ENCODE measurements at regions not wholly inside any gene's neighbourhood (a gene's known extent, or its start where the extent isn't known, plus 50 kb on each side); places are given as distances from the start of the nearest gene placed in this dataset.

DNA sequence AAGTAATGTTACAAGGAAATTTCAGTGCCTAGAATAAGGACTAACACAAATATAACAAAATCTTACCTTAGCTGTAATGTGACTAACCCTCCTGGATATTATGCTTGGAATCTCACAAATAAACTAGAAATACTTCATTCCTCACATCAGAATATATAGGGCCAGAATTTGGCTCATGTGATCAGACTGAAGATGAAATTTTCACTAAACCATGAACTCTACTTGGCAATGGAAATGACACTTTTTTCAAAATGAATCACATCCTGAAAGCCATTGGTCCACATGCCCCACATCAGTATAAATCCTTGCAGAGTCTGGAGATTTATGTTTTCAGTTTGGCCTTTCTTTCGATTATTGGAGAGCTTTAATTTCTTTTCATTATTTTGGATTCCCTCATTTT lies 227.8 kb downstream of the NRIP1 start:
- H3K27me3 ChIP-seq: no peaks in the 10 kb centered on the region
- H3K4me1 ChIP-seq: no peaks in the 10 kb centered on the region
- intact Hi-C loops (cut with DNase I): no loop called here
- H3K36me3 ChIP-seq: no peaks in the 10 kb centered on the region
- H3K9me3 ChIP-seq: no peaks in the 10 kb centered on the region
- no peak for DNase-seq
- no peak overlapping the region for H3K27ac ChIP-seq
- H3K4me3 ChIP-seq: no peak overlapping the region
- TF ChIP-seq CTCF (IDR thresholded peaks at IDR 0.05) (no peak), POLR2A (IDR thresholded peaks at IDR 0.05) (no peak)
- WGBS, 2 donors: 62 to 75% methylated on average over 1 of the region's 1 CpG

- H3K4me1 ChIP-seq: no peaks in the 10 kb centered on the region
- TF ChIP-seq CTCF (IDR thresholded peaks at IDR 0.05): no peak
- no peak for TF ChIP-seq POLR2A (IDR thresholded peaks at IDR 0.05)
- WGBS, 2 donors: 40 to 89% methylated on average over 1 of the region's 1 CpG
- H3K27me3 ChIP-seq: no peaks in the 10 kb centered on the region
- DNase-seq: no peak
- intact Hi-C loops (cut with DNase I): no loop called here
- no peak overlapping the region for H3K4me3 ChIP-seq
- H3K9me3 ChIP-seq: no peaks in the 10 kb centered on the region
- H3K27ac ChIP-seq: no peak overlapping the region
- no peaks in the 10 kb centered on the region for H3K36me3 ChIP-seq
Observed at GRCh38 chr21:14833666-14834351, 231.0 kb downstream of the NRIP1 start.

DNA sequence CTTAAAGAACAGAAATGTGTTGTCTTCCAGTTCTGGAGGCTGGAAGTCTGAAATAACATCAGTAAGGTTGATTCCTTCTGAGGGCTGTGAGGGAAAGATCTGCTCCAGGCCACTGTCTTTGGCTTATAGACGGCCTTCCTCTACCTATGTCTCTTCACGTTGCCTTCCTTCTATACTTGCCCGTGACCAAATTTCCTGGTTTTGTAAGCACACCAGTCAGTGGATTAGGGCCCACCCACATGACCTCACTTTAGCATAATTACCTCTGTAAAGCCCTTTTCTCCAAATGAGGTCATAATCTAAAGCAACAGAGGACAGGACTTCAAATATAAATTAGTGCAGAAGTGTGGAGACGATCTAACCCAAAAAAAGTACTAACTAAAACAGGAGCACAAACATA lies 231.6 kb downstream of the NRIP1 start:
- 86 to 88% methylated on average over 4 of the region's 4 CpGs for WGBS, 2 donors

DNA sequence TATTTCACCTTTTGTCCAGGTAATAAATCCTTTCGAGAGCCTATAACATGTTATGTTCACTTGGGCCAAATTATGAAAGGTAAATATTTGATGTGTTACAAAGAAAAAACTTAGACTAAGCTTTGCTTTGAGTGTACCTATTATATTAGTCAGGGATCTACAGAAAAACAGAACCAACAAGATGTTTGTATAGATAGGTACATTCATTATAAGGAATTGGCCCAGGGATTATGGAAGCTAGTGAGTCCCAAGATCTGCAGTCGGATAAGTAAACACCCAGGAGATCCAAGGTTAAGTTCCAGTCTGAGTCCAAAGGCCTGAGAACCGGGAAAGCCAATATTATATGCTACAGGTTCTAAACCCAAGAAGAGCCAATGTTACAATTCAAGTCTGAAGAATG lies 234.5 kb downstream of the NRIP1 start:
- no peaks in the 10 kb centered on the region for H3K27me3 ChIP-seq
- 63 to 72% methylated on average over 3 of the region's 3 CpGs for WGBS, 2 donors
- no peak for TF ChIP-seq POLR2A (IDR thresholded peaks at IDR 0.05)
- TF ChIP-seq CTCF (IDR thresholded peaks at IDR 0.05): no peak
- no peak overlapping the region for H3K27ac ChIP-seq
- intact Hi-C loops (cut with DNase I): no loop called here
- H3K9me3 ChIP-seq: no peaks in the 10 kb centered on the region
- H3K4me3 ChIP-seq: no peak overlapping the region
- no peaks in the 10 kb centered on the region for H3K36me3 ChIP-seq
- no peaks in the 10 kb centered on the region for H3K4me1 ChIP-seq
- DNase-seq: no peak

More for the DNA sequence above, 231.6 kb downstream of the NRIP1 start:
- TF ChIP-seq CTCF (IDR thresholded peaks at IDR 0.05) (no peak), POLR2A (IDR thresholded peaks at IDR 0.05) (no peak)
- no peak overlapping the region for H3K4me3 ChIP-seq
- H3K4me1 ChIP-seq: no peaks in the 10 kb centered on the region
- DNase-seq: no peak
- H3K27me3 ChIP-seq: no peaks in the 10 kb centered on the region
- H3K36me3 ChIP-seq: no peaks in the 10 kb centered on the region
- no peak overlapping the region for H3K27ac ChIP-seq
- no peaks in the 10 kb centered on the region for H3K9me3 ChIP-seq
- intact Hi-C loops (cut with DNase I): no loop called here

DNA sequence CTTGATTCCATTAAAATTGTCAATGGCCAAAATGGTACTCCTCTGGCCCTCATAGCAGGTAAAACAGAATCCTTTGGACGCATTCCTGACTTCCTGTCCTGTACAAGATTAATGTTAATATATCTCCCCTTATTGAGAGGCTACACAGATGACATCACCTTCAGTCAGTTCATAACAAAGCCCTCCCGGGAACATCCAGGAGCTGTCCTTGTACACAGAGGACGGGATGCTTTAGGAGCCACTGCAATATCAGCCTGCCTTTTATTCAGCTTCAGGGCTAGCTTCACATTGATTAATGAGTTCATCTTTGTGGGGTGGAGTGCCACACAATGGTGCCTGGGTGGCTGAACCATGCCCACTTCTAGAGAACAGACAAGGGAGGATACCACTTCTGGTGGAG lies 235.1 kb downstream of the NRIP1 start:
- Histone ChIP-seq H3K27me3 (no peaks in the 10 kb centered on the region), H3K9me3 (no peaks in the 10 kb centered on the region), H3K4me3 (no peak overlapping the region), H3K36me3 (no peaks in the 10 kb centered on the region), H3K27ac (no peak overlapping the region), H3K4me1 (no peaks in the 10 kb centered on the region)
- no peak for TF ChIP-seq POLR2A (IDR thresholded peaks at IDR 0.05)
- TF ChIP-seq CTCF (IDR thresholded peaks at IDR 0.05): no peak
- intact Hi-C loops (cut with DNase I): no loop called here
- 82 to 95% methylated on average over 3 of the region's 3 CpGs for WGBS, 2 donors
- no peak for DNase-seq
